Ammon's horn (tissue), 1 donor: ENCODE measurements at regions not wholly inside any gene's neighbourhood (a gene's known extent, or its start where the extent isn't known, plus 50 kb on each side); places are given as distances from the start of the nearest gene placed in this dataset.
"Not testable (repeated sequence)": the region's sequence is repeated elsewhere in the genome, so short reads cannot be mapped to it uniquely, and the experiment has no call there.

ENCODE experiments used
- DNase-seq: peaks from one replicate; pipeline ENCODE4 v3.0.0-alpha.2; 2016; ENCODE audit warnings: low spot score

DNA sequence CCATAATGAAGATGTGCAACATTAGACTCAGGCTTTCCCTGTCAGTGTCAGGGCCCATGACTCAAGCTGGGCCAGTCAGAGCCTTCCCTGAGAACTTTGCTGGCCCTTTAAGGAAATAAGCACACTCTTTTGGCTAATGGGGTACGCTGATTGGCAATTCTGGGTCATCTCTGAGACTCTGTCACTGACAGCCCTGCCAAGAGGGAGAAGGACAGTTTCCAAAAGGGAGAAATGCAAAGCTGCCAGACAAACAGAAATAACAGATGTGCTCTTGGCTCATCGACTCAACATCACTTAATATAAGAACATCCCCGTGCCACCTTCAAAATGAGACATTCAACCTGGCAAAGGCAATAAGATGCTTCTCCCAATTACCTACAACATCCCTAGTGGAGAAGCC, 491.9 kb upstream of the PROK2 start:
- DNase-seq: no peak

GRCh38 chr3:72275331-72275751, 490.4 kb upstream of the PROK2 start:
- peak; percentile 51 for DNase-seq

DNA sequence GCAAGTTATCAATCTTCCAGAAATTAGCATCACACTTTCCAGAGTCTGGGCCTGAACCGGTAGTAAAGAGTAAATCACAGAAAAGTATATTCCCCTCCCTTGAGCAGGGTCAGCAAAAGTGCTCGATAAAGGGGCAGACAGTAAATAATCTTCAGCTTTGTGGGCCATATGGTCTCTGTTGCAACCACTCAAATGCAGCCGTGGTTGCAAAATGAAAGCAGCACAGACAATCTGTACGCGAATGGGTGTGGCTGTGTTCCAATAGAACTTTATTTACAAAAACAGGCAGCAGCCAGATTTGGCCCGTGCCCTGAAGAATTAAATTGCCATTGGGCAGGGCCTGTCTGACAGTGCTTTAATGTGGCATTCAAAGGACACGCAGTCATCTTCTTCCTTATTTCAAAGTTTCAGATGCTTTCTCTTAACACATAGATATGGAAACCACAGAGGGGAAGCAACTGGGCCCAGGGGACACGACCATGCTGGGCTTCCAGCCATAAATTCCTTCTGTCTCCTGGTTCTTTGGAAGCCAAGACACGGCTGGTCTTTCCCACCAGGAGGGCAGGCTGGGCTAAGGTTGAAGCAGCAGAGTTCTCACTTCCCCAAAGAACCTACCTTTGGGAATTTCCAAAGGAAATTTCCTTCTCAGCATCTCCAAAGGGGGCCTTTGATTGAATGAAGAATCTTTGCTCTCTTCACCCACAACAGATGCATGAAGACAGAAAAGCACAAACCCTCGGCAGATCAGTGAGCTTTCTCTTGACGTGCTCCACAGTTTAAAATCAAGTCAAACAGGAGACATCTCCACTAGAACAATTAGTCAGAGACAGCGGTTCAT, 489.8 kb upstream of the PROK2 start:
- peak; percentile 66 for DNase-seq

DNA sequence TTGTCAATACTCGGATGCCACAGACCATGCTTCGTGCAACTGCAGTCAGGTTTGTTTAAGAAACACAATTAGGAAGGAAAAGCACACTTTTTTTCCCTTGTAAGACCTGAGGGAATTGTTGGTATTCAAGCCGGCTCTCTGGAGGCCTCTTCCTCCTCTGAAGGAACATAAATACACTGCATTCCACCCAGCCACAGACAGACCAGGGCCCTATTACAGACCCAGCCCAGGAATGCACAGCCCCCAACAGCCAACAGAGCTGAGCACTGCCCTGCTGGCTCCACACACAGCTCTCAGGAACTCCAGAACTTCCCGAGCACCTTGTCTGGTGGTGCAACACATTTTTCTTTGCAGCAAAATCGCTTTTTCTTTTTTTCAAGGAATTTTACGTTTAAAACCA, 488.7 kb upstream of the PROK2 start:
- no peak for DNase-seq

DNA sequence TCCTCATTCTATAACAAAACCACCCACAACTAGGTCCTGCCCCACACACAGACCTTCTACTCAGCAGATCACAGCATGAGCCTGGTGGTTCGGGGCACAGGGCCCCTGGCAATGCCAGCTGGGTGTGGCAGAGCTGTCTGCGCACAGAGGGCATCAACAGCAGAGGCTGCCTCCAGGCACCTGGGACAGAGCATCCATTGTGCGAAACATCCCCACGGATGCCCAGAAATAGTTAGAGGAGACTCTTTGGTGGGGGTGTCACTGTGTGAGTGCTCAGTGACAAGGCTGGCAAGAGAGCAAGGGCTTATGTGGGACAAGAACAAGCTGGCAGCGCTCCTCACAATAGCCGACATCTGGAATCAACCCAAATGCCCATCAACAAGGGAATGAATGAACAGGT, 487.4 kb upstream of the PROK2 start:
- peak; percentile 79 for DNase-seq

GRCh38 chr3:72271923-72272322, 487.0 kb upstream of the PROK2 start:
- DNase-seq: no peak

GRCh38 chr3:72271216-72271615, 486.3 kb upstream of the PROK2 start:
- DNase-seq: no peak

DNA sequence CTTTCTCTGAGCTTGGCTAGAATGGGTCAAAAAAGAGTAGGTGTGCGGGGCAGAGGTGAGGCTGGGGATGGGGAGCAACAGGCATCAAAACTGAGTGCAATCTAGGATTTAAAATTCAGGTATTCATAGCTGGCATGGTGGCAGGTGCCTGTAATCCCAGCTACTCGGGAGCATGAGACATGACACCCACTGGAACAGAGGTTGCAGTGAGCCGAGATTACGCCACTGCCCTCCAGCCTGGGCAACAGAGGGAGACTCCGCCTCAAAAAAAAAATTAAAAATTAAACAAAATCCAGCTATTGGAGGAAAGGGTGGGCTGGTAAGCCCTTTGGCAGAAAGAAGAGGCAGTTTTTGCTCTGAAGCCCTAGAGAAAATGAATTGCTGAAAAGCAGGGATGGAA, 485.8 kb upstream of the PROK2 start:
- DNase-seq: no peak

- DNase-seq: no peak
These were observed 485.2 kb upstream of the PROK2 start for GRCh38 chr3:72270072-72270681.

DNA sequence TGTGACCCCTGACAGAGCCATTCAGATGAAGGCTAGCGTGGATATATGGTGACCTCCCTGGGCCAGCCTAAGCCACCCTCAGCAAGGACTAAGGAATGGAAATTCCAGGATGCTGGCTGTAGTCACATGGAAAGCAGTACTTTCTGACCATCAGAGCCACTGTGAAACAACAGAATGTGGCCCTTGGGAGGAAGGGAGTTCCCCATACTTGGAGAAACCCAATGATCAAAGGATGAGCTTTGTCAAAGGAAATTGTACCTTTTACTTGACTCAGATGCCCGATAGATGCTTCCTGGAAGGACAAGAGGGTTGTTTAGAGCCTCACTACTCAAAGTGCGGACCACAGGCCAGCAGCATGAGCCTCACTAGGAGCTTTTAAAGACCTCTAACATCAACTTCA, 484.5 kb upstream of the PROK2 start:
- no peak for DNase-seq

DNA sequence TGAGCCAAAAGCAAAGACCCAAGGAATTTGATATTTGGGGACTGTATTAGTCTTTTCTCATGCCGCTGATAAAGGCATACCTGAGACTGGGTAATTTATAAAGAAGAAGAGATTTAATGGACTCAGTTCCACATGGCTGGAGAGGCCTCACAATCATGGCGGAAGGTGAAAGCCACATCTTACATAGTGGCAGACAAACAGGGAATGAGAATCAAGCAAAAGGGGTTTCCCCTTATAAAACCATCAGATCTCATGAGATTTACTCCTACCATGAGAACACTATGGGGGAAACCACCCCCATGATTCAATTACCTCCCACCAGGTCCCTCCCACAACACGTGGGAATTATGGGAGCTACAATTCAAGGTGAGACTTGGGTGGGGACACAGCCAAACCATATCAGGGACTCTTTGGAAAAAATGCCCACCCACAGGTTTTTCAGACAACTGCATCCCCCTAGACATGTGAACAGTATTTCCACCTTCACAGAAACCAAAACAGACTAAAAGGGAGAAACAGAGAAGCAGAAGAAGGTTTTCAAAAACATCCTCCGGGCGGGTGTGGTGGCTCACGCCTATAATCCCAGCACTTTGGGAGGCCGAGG, 482.1 kb upstream of the PROK2 start:
- not testable (repeated sequence) for DNase-seq

GRCh38 chr3:72266016-72266370, 481.0 kb upstream of the PROK2 start:
- no peak for DNase-seq

GRCh38 chr3:72265256-72266015, 480.5 kb upstream of the PROK2 start:
- no peak for DNase-seq

DNA sequence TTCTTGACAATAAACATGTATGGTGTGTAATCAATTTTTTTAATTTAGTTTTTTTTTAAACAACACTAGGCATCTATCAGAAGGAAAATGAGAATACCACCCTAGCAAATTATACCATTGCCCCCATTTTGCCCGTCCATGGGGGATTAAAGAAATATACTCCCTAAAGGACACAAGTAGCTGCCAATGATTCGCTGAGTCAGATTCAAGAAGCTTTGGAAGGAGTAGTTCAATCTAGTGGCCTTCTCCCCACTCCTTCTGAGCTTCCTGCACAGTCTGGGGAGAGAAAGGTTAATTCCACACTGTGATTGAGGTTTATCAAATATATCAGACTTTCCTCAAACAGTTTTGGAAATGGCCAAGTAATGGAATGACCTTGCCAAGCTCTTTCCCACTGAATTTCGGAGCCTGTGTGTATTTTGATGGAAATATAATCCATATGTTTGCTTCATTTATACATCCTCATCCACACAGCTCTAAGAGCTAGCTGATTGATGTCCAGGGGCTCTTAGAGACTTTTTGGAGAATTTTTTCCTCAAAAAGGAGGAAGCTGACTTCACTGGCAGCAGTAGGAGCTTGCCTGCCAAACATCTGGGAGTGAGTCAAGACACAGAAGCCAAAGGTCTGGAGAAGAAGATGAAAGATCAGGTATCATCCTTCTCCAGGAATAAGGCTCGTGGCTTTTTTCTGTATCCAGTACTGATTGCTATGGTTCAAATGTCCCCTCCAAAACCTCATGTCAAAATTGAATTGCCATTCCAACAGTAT, 478.5 kb upstream of the PROK2 start:
- no peak for DNase-seq

- DNase-seq: no peak
These were observed 477.8 kb upstream of the PROK2 start for GRCh38 chr3:72262736-72263135.

- DNase-seq: no peak
These were observed 476.9 kb upstream of the PROK2 start for GRCh38 chr3:72261566-72262564.

DNA sequence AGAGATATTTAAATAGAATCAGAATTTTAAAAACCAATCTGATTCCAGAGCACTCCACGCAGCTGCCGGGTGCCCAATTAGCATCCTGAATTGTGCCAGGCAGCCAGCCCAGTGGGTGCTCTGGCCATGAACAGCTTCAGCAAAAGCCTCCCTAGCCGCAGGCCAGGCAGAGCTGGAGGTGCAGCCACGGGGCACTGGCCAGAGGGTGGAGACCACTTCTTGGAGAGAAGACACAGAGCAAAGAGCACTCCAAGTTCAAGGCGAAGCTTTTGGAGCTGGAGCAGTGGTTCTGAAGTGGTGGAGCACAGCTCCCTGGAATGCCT, 475.6 kb upstream of the PROK2 start:
- DNase-seq: no peak

DNA sequence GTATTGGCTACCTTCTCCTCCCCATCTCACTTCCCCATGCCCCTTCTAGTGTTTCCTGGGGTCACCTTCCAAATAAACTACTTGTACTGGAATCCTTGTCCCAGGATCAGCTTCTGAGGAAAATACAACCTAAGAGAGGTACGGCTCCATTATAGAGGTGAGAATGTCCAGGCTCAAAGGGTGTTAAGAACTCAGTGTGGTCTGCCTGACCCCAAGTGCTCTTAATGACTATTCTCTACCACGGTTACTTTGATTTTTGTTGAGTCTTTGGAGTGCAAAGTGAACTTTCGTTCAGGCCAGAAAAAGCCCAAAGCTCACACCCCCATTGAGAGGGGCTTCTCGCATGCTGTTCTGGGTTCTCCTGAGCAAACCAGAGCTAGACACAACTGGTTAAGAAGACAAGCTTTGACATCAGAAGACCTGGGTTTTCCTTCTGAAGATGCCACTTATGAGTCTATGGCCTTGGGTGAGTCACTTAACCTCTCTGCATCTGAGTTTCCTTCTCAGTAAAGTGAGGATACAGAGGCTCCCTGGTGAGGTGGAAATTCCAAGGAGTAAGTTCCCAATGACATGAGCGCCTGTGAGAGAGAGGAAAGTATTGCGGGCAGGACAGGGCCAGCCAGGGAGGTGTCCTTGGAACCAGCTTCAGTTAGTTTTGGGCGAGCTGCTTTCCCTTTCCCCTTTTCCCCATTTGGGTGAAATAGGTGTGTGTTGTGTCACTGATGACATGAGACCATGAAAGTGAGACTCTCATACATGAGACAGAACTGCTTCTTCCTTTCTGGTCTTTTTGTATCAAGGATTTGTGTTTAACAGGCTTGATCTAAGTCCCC, 475.0 kb upstream of the PROK2 start:
- no peak for DNase-seq

GRCh38 chr3:72258361-72259141, 473.6 kb upstream of the PROK2 start:
- DNase-seq: no peak
